GM23338 (cell line): ENCODE measurements at regions not wholly inside any gene's neighbourhood (a gene's known extent, or its start where the extent isn't known, plus 50 kb on each side); places are given as distances from the start of the nearest gene placed in this dataset.

Experiments used
- ATAC-seq: fragments of 200-7000 bp; cut with Tn5 transposase; 3 replicates; pipeline ENCODE4 v1.9.1; 2020
- DNase-seq: peaks from one replicate; pipeline ENCODE4 v3.0.0-alpha.2; 2015; ENCODE audit warnings: low spot score
- H2AFZ ChIP-seq: fragments of 200-600 bp; sonication (generic); 2 replicates; pipeline ENCODE4 v1.8.0; 2016; ENCODE audit warnings: antibody characterized with exemption, mild to moderate bottlenecking, moderate library complexity
- H3F3A ChIP-seq: fragments of 200-600 bp; sonication (generic); replicated peaks from 2 replicates; pipeline ENCODE4 v1.8.0; 2017; ENCODE audit warnings: antibody characterized with exemption, mixed run types, low read depth
- H3K27ac ChIP-seq: fragments of 200-600 bp; sonication (generic); 2 replicates; pipeline ENCODE4 v1.6.1; 2016; ENCODE audit warnings: low read depth
- H3K27me3 ChIP-seq: fragments of 200-600 bp; sonication (generic); 2 replicates; pipeline ENCODE4 v1.8.0; 2016; ENCODE audit warnings: mild to moderate bottlenecking, mixed run types, moderate library complexity; ENCODE audit not compliant: insufficient read depth
- H3K36me3 ChIP-seq: fragments of 200-600 bp; sonication (generic); 2 replicates; pipeline ENCODE4 v1.8.0; 2016; ENCODE audit warnings: mild to moderate bottlenecking; ENCODE audit not compliant: insufficient read depth
- H3K4me1 ChIP-seq: fragments of 200-600 bp; sonication (generic); 2 replicates; pipeline ENCODE4 v1.8.0; 2016; ENCODE audit warnings: mild to moderate bottlenecking, moderate library complexity; ENCODE audit not compliant: insufficient read depth
- H3K4me2 ChIP-seq: fragments of 200-600 bp; sonication (generic); 2 replicates; pipeline ENCODE4 v1.7.1; 2017; ENCODE audit warnings: mixed run types
- H3K4me3 ChIP-seq: fragments of 200-600 bp; sonication (generic); 2 replicates; pipeline ENCODE4 v1.6.1; 2016; ENCODE audit warnings: mixed run types
- H3K79me2 ChIP-seq: fragments of 200-600 bp; sonication (generic); replicated peaks from 2 replicates; pipeline ENCODE4 v1.8.0; 2017; ENCODE audit warnings: mild to moderate bottlenecking; ENCODE audit not compliant: insufficient read depth
- H3K9me2 ChIP-seq: fragments of 200-600 bp; sonication (generic); 2 replicates; pipeline ENCODE4 v1.8.0; 2017; ENCODE audit not compliant: insufficient read depth
- H4K20me1 ChIP-seq: fragments of 200-600 bp; sonication (generic); replicated peaks from 2 replicates; pipeline ENCODE4 v1.8.0; 2017; ENCODE audit warnings: mild to moderate bottlenecking; ENCODE audit not compliant: insufficient read depth
- H3K27ac Mint-ChIP-seq: 2 replicates; pipeline ENCODE4 v1.8.0; 2020; ENCODE audit warnings: inconsistent platforms, mild to moderate bottlenecking, moderate library complexity, mixed read lengths
- H3K27me3 Mint-ChIP-seq: 3 replicates; pipeline ENCODE4 v1.8.0; 2022; ENCODE audit warnings: low read depth, mild to moderate bottlenecking, moderate library complexity, mixed read lengths, inconsistent platforms; ENCODE audit not compliant: insufficient read depth, poor library complexity
- H3K36me3 Mint-ChIP-seq: 3 replicates; pipeline ENCODE4 v1.8.0; 2021; ENCODE audit warnings: low read depth, mild to moderate bottlenecking, inconsistent platforms, moderate library complexity, mixed read lengths
- H3K4me1 Mint-ChIP-seq: 3 replicates; pipeline ENCODE4 v1.8.0; 2020; ENCODE audit warnings: mild to moderate bottlenecking, inconsistent platforms, mixed read lengths
- H3K4me3 Mint-ChIP-seq: 3 replicates; pipeline ENCODE4 v1.8.0; 2021; ENCODE audit warnings: moderate library complexity, mild to moderate bottlenecking, inconsistent platforms, mixed read lengths
- H3K9me3 Mint-ChIP-seq: 3 replicates; pipeline ENCODE4 v1.8.0; 2020; ENCODE audit warnings: moderate library complexity, mild to moderate bottlenecking, inconsistent platforms, mixed read lengths
- CREB1 ChIP-seq: fragments of 250-450 bp; sonication (Bioruptor Pico); IDR thresholded peaks from 2 replicates; pipeline ENCODE4 v1.5.0; 2020; ENCODE audit warnings: low read depth, mild to moderate bottlenecking, moderate library complexity
- EZH2 ChIP-seq: fragments of 200-600 bp; sonication (generic); IDR thresholded peaks from one replicate; pipeline ENCODE4 v1.8.0; 2017; ENCODE audit warnings: antibody characterized with exemption, mild to moderate bottlenecking, low read depth; ENCODE audit not compliant: unreplicated experiment
- EZH2phosphoT487 ChIP-seq: fragments of 200-600 bp; sonication (generic); IDR thresholded peaks from one replicate; pipeline ENCODE4 v1.8.1; 2018; ENCODE audit warnings: antibody characterized with exemption; ENCODE audit not compliant: unreplicated experiment
- JUNB ChIP-seq: IDR thresholded peaks from one replicate; pipeline ENCODE4 v1.6.1; 2016; ENCODE audit warnings: antibody characterized with exemption; ENCODE audit not compliant: unreplicated experiment
- POLR2AphosphoS5 ChIP-seq: IDR thresholded peaks from 2 replicates; pipeline ENCODE4 v1.6.1; 2016; ENCODE audit warnings: antibody characterized with exemption, low read depth
- REST ChIP-seq: IDR thresholded peaks from one replicate; pipeline ENCODE4 v1.6.1; 2018; ENCODE audit warnings: antibody characterized with exemption; ENCODE audit not compliant: unreplicated experiment
- STAT1 ChIP-seq: IDR thresholded peaks from one replicate; pipeline ENCODE4 v1.6.1; 2016; ENCODE audit warnings: antibody characterized with exemption; ENCODE audit not compliant: unreplicated experiment
- ZNF114 ChIP-seq: fragments of 250-450 bp; sonication (Bioruptor Pico); IDR thresholded peaks from 2 replicates; pipeline ENCODE4 v1.5.0; 2020; ENCODE audit warnings: mild to moderate bottlenecking, moderate library complexity
- ZNF331 ChIP-seq: fragments of 250-450 bp; sonication (Bioruptor Pico); IDR thresholded peaks from 2 replicates; pipeline ENCODE4 v1.5.0; 2020; ENCODE audit warnings: low read depth, mild to moderate bottlenecking, moderate library complexity
- TF ChIP-seq, protein P1 (sequence below), 2 experiments: fragments of 200-600 bp in 1 of 2; sonication (generic) in 1 of 2; conservative IDR thresholded peaks; 2 replicates each; pipeline versions ENCODE4 v1.5.1 to v1.6.1; 2016 to 2017; ENCODE audit warnings: antibody characterized with exemption in 2 of 2, low read depth in 2 of 2, mild to moderate bottlenecking in 2 of 2, moderate library complexity in 1 of 2
- TF ChIP-seq, protein P2 (sequence below): fragments of 250-450 bp; sonication (Bioruptor Pico); IDR thresholded peaks from 2 replicates; pipeline ENCODE4 v1.5.0; 2020; ENCODE audit warnings: mild to moderate bottlenecking, moderate library complexity
- TF ChIP-seq, protein P3 (sequence below): IDR thresholded peaks from 2 replicates; pipeline ENCODE4 v1.6.1; 2016; ENCODE audit warnings: antibody characterized with exemption

DNA sequence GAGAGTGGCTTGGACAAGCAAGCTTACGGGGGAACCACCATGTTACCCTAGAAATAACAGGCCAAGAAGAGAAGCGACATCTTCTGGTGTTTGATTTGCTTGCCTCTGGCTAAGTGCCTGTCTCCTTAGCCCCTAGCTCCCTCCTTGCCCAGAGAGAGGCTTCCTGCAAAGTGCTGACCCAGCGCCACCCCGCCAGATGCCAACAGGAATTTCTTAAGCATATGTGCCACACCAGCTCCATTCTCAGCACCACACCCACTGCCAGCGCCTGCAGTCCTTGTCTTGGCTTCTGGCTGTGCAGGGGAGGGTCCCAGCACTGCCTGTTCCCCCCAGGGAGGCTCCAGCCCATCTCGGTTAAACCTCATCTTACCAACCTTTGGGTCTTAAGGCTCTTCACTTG is 74.2 kb upstream of the NCOR2 start (continued):
- no peak for TF ChIP-seq JUNB

DNA sequence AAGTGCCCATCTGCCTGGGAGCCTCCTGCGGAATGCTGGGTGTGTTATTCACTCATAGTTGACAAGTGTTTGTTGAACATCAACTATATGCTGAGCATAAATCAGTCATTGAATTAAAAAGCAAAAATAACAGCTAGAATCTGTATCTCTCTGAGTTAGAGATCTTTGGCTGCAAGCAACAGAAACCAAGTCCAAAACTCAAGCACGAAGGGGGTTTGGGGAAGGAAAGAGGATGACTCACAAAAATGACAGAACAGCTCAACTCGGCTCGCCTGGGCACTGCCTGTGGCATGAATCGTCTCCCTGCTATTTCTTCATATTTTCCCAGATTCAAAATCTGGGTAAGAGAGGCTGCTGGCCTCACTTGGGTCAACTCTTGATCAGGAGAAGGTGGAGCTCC is 72.6 kb upstream of the NCOR2 start:
- Histone ChIP-seq H3K27me3 (no peaks in the 10 kb centered on the region), H3K4me2 (no peak overlapping the region), H3K36me3 (no peaks in the 10 kb centered on the region), H3K27ac (no peak overlapping the region), H3K4me3 (no peak overlapping the region), H3K9me2 (no peaks in the 10 kb centered on the region), H3F3A (no peaks in the 10 kb centered on the region), H3K4me1 (peaks cover 6% of the 10 kb centered on the region; the same call in 1 of the 2 replicates), H4K20me1 (no peaks in the 10 kb centered on the region), H2AFZ (no peak overlapping the region), H3K79me2 (no peaks in the 10 kb centered on the region)
- H3K36me3 Mint-ChIP-seq, result no peaks in the 10 kb centered on the region
- no peak overlapping the region for H3K4me3 Mint-ChIP-seq
- no peak overlapping the region for H3K27ac Mint-ChIP-seq
- H3K27me3 Mint-ChIP-seq, result peaks cover 8% of the 10 kb centered on the region
- peaks cover 6% of the 10 kb centered on the region for H3K4me1 Mint-ChIP-seq
- no peaks in the 10 kb centered on the region for H3K9me3 Mint-ChIP-seq
- TF ChIP-seq ZNF331 (CRISPR knock-in tag) (no peak), JUNB (no peak), EZH2 (no peak), REST (no peak), EZH2phosphoT487 (no peak), CREB1 (CRISPR knock-in tag) (no peak), ZNF114 (CRISPR knock-in tag) (no peak), STAT1 (no peak), POLR2AphosphoS5 (no peak)
- TF ChIP-seq, protein P1, sequence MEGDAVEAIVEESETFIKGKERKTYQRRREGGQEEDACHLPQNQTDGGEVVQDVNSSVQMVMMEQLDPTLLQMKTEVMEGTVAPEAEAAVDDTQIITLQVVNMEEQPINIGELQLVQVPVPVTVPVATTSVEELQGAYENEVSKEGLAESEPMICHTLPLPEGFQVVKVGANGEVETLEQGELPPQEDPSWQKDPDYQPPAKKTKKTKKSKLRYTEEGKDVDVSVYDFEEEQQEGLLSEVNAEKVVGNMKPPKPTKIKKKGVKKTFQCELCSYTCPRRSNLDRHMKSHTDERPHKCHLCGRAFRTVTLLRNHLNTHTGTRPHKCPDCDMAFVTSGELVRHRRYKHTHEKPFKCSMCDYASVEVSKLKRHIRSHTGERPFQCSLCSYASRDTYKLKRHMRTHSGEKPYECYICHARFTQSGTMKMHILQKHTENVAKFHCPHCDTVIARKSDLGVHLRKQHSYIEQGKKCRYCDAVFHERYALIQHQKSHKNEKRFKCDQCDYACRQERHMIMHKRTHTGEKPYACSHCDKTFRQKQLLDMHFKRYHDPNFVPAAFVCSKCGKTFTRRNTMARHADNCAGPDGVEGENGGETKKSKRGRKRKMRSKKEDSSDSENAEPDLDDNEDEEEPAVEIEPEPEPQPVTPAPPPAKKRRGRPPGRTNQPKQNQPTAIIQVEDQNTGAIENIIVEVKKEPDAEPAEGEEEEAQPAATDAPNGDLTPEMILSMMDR (conservative IDR thresholded peaks at IDR 0.05; ENCODE audit: low read depth in 2 of 2), result no peak
- TF ChIP-seq, protein P2, sequence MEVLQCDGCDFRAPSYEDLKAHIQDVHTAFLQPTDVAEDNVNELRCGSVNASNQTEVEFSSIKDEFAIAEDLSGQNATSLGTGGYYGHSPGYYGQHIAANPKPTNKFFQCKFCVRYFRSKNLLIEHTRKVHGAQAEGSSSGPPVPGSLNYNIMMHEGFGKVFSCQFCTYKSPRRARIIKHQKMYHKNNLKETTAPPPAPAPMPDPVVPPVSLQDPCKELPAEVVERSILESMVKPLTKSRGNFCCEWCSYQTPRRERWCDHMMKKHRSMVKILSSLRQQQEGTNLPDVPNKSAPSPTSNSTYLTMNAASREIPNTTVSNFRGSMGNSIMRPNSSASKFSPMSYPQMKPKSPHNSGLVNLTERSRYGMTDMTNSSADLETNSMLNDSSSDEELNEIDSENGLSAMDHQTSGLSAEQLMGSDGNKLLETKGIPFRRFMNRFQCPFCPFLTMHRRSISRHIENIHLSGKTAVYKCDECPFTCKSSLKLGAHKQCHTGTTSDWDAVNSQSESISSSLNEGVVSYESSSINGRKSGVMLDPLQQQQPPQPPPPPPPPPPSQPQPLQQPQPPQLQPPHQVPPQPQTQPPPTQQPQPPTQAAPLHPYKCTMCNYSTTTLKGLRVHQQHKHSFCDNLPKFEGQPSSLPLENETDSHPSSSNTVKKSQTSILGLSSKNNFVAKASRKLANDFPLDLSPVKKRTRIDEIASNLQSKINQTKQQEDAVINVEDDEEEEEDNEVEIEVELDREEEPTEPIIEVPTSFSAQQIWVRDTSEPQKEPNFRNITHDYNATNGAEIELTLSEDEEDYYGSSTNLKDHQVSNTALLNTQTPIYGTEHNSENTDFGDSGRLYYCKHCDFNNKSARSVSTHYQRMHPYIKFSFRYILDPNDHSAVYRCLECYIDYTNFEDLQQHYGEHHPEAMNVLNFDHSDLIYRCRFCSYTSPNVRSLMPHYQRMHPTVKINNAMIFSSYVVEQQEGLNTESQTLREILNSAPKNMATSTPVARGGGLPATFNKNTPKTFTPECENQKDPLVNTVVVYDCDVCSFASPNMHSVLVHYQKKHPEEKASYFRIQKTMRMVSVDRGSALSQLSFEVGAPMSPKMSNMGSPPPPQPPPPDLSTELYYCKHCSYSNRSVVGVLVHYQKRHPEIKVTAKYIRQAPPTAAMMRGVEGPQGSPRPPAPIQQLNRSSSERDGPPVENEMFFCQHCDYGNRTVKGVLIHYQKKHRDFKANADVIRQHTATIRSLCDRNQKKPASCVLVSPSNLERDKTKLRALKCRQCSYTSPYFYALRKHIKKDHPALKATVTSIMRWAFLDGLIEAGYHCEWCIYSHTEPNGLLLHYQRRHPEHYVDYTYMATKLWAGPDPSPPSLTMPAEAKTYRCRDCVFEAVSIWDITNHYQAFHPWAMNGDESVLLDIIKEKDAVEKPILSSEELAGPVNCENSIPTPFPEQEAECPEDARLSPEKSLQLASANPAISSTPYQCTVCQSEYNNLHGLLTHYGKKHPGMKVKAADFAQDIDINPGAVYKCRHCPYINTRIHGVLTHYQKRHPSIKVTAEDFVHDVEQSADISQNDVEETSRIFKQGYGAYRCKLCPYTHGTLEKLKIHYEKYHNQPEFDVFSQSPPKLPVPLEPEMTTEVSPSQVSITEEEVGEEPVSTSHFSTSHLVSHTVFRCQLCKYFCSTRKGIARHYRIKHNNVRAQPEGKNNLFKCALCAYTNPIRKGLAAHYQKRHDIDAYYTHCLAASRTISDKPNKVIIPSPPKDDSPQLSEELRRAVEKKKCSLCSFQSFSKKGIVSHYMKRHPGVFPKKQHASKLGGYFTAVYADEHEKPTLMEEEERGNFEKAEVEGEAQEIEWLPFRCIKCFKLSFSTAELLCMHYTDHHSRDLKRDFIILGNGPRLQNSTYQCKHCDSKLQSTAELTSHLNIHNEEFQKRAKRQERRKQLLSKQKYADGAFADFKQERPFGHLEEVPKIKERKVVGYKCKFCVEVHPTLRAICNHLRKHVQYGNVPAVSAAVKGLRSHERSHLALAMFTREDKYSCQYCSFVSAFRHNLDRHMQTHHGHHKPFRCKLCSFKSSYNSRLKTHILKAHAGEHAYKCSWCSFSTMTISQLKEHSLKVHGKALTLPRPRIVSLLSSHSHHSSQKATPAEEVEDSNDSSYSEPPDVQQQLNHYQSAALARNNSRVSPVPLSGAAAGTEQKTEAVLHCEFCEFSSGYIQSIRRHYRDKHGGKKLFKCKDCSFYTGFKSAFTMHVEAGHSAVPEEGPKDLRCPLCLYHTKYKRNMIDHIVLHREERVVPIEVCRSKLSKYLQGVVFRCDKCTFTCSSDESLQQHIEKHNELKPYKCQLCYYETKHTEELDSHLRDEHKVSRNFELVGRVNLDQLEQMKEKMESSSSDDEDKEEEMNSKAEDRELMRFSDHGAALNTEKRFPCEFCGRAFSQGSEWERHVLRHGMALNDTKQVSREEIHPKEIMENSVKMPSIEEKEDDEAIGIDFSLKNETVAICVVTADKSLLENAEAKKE, result no peak
- TF ChIP-seq, protein P3, sequence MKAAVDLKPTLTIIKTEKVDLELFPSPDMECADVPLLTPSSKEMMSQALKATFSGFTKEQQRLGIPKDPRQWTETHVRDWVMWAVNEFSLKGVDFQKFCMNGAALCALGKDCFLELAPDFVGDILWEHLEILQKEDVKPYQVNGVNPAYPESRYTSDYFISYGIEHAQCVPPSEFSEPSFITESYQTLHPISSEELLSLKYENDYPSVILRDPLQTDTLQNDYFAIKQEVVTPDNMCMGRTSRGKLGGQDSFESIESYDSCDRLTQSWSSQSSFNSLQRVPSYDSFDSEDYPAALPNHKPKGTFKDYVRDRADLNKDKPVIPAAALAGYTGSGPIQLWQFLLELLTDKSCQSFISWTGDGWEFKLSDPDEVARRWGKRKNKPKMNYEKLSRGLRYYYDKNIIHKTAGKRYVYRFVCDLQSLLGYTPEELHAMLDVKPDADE, result no peak
- ATAC-seq (no peak), DNase-seq (no peak)
